HEK293 (cell line): ENCODE measurements at regions not wholly inside any gene's neighbourhood (a gene's known extent, or its start where the extent isn't known, plus 50 kb on each side); places are given as distances from the start of the nearest gene placed in this dataset.
A peak's percentile ranks its signal among the peaks of the same experiment; 100 is the strongest.

Experiments used
- CTCF ChIA-PET: fragments of 350-600 bp; formaldehyde crosslinking; extraction: SDS; loops from one replicate; lab custom pipeline; 2021; ENCODE audit warnings: antibody characterized with exemption; lab: Yijun Ruan, JAX
- POLR2A ChIA-PET: fragments of 300-600 bp; formaldehyde crosslinking; extraction: SDS; loops from one replicate; lab custom pipeline; 2020; ENCODE audit warnings: antibody characterized with exemption, inconsistent platforms; lab: Yijun Ruan, JAX
- H3K27ac ChIP-seq: fragments of 200-500 bp; sonication (Bioruptor generic); 2 replicates; pipeline ENCODE4 v1.5.1; 2014; ENCODE audit warnings: low read depth, low read length, control low read depth, inconsistent platforms; ENCODE audit errors: extremely low read depth
- H3K36me3 ChIP-seq, 2 experiments: fragments of 200-500 bp in 1 of 2; sonication (Bioruptor generic) in 1 of 2; 1 replicate in 1 of 2; 2 replicates in 1 of 2; pipeline ENCODE4 v1.5.1; 2014 to 2017; ENCODE audit warnings: inconsistent platforms in 2 of 2, low read length in 2 of 2; ENCODE audit not compliant: control insufficient read depth in 2 of 2, insufficient read depth in 1 of 2
- H3K4me1 ChIP-seq: fragments of 200-500 bp; sonication (Bioruptor generic); 2 replicates; pipeline ENCODE4 v1.5.1; 2014; ENCODE audit warnings: mild to moderate bottlenecking, low read length, inconsistent platforms; ENCODE audit not compliant: control insufficient read depth, insufficient read depth
- H3K4me3 ChIP-seq: 2 replicates; pipeline ENCODE4 v1.5.1; 2011; ENCODE audit warnings: low read depth, mild to moderate bottlenecking, control low read depth, low read length, moderate library complexity
- H3K9me3 ChIP-seq: fragments of 200-500 bp; sonication (Bioruptor generic); 2 replicates; pipeline ENCODE4 v1.5.1; 2014; ENCODE audit warnings: low read depth, low read length, inconsistent platforms; ENCODE audit not compliant: control insufficient read depth, insufficient read depth
- ATF2 ChIP-seq: fragments of 450-650 bp; formaldehyde crosslinking; IDR thresholded peaks from 2 replicates; pipeline ENCODE4 v1.5.1; 2016; ENCODE audit warnings: missing biosample characterization, missing genetic modification characterization, low read depth
- CTCF ChIP-seq: fragments of 450-650 bp; formaldehyde crosslinking; IDR thresholded peaks from 2 replicates; pipeline ENCODE4 v1.5.1; 2016; ENCODE audit warnings: missing biosample characterization, missing genetic modification characterization
- GLIS2 ChIP-seq: fragments of 450-650 bp; formaldehyde crosslinking; IDR thresholded peaks from 2 replicates; pipeline ENCODE4 v1.5.1; 2016; ENCODE audit warnings: missing biosample characterization, missing genetic modification characterization
- HOXC10 ChIP-seq: sonication (generic); formaldehyde crosslinking; IDR thresholded peaks from 2 replicates; pipeline ENCODE4 v1.8.1; 2023; ENCODE audit warnings: mild to moderate bottlenecking, missing genetic modification reagents
- INSM2 ChIP-seq: fragments of 450-650 bp; formaldehyde crosslinking; IDR thresholded peaks from 2 replicates; pipeline ENCODE4 v1.5.1; 2016; ENCODE audit warnings: missing biosample characterization, missing genetic modification characterization
- MYNN ChIP-seq: fragments of 450-650 bp; formaldehyde crosslinking; IDR thresholded peaks from 2 replicates; pipeline ENCODE4 v1.5.1; 2016; ENCODE audit warnings: missing biosample characterization, missing genetic modification characterization, borderline replicate concordance
- REST ChIP-seq: fragments of 450-650 bp; formaldehyde crosslinking; IDR thresholded peaks from 2 replicates; pipeline ENCODE4 v1.5.1; 2016; ENCODE audit warnings: missing biosample characterization, missing genetic modification characterization
- SCRT2 ChIP-seq: fragments of 450-650 bp; formaldehyde crosslinking; IDR thresholded peaks from 2 replicates; pipeline ENCODE4 v1.5.1; 2016; ENCODE audit warnings: missing biosample characterization, missing genetic modification characterization
- SP7 ChIP-seq: fragments of 450-650 bp; formaldehyde crosslinking; IDR thresholded peaks from 2 replicates; pipeline ENCODE4 v1.5.1; 2016; ENCODE audit warnings: missing biosample characterization, missing genetic modification characterization
- WT1 ChIP-seq: fragments of 450-650 bp; formaldehyde crosslinking; IDR thresholded peaks from 2 replicates; pipeline ENCODE4 v1.5.1; 2016; ENCODE audit warnings: missing biosample characterization, missing genetic modification characterization
- ZBTB20 ChIP-seq: fragments of 450-650 bp; formaldehyde crosslinking; IDR thresholded peaks from 2 replicates; pipeline ENCODE4 v1.5.1; 2016; ENCODE audit warnings: missing biosample characterization, missing genetic modification characterization
- ZBTB6 ChIP-seq: fragments of 450-650 bp; formaldehyde crosslinking; IDR thresholded peaks from 2 replicates; pipeline ENCODE4 v1.5.1; 2017; ENCODE audit warnings: missing biosample characterization, missing genetic modification characterization
- ZNF114 ChIP-seq: fragments of 450-650 bp; formaldehyde crosslinking; IDR thresholded peaks from 2 replicates; pipeline ENCODE4 v1.5.0; 2017; ENCODE audit warnings: missing biosample characterization, missing genetic modification characterization
- ZNF585B ChIP-seq: fragments of 450-650 bp; formaldehyde crosslinking; IDR thresholded peaks from 2 replicates; pipeline ENCODE4 v1.5.1; 2016; ENCODE audit warnings: missing biosample characterization, missing genetic modification characterization
- ZNF670 ChIP-seq: fragments of 450-650 bp; formaldehyde crosslinking; IDR thresholded peaks from 2 replicates; pipeline ENCODE4 v1.5.1; 2016; ENCODE audit warnings: missing biosample characterization, missing genetic modification characterization, low read depth
- ZNF677 ChIP-seq: fragments of 450-650 bp; IDR thresholded peaks from 2 replicates; pipeline ENCODE4 v1.5.0; 2018; ENCODE audit warnings: missing biosample characterization, mild to moderate bottlenecking, missing genetic modification characterization, moderate library complexity
- ZNF837 ChIP-seq: fragments of 450-650 bp; formaldehyde crosslinking; IDR thresholded peaks from 2 replicates; pipeline ENCODE4 v1.5.1; 2016; ENCODE audit warnings: missing biosample characterization, missing genetic modification characterization

GRCh38 chr10:60629332-60629731 lies 148.9 kb upstream of the CDK1 start:
- TF ChIP-seq ZBTB20 = no peak
- TF ChIP-seq CTCF (tag by site-specific recombination) = no peak
- no peak for TF ChIP-seq WT1 (tag by site-specific recombination)
- TF ChIP-seq ZNF837 (tag by site-specific recombination) = no peak
- no peak for TF ChIP-seq SP7
- no peak overlapping the region for H3K4me3 ChIP-seq
- no peaks in the 10 kb centered on the region for H3K9me3 ChIP-seq
- H3K4me1 ChIP-seq = no peaks in the 10 kb centered on the region
- no peaks in the 10 kb centered on the region for H3K36me3 ChIP-seq
- ChIA-PET CTCF (interaction anchor here (0.8 to 2.2 kb wide), 3 partner anchors 17 to 150 kb away, joined by 3 to 6 read pairs (median 5); no protein-coding TSS in a partner anchor), POLR2A (no interaction called here)
- H3K27ac ChIP-seq = no peak overlapping the region

GRCh38 chr10:60627778-60628748 lies 150.2 kb upstream of the CDK1 start:
- Histone ChIP-seq H3K4me3 (no peak overlapping the region), H3K9me3 (no peaks in the 10 kb centered on the region), H3K36me3 (no peaks in the 10 kb centered on the region), H3K27ac (no peak overlapping the region), H3K4me1 (no peaks in the 10 kb centered on the region)
- TF ChIP-seq ZNF114 (tag by site-specific recombination) = no peak
- no peak for TF ChIP-seq GLIS2
- no peak for TF ChIP-seq ZNF670
- TF ChIP-seq REST = peak; percentile 70; the same call in 1 of the 2 replicates
- TF ChIP-seq SCRT2 = no peak
- no peak for TF ChIP-seq ZNF837 (tag by site-specific recombination)
- TF ChIP-seq INSM2 (tag by site-specific recombination) = no peak
- TF ChIP-seq MYNN (tag by site-specific recombination) = no peak
- CTCF ChIA-PET = interaction anchor here (0.6 to 2.2 kb wide), 3 partner anchors 141 to 663 kb away, joined by 3 to 5 read pairs (median 3); no protein-coding TSS in a partner anchor
- POLR2A ChIA-PET = no interaction called here

- no peak overlapping the region for H3K27ac ChIP-seq
- POLR2A ChIA-PET = no interaction called here
These were observed 152.2 kb upstream of the CDK1 start for GRCh38 chr10:60626037-60626436.

More at GRCh38 chr10:60626037-60626436, 152.2 kb upstream of the CDK1 start:
- no peaks in the 10 kb centered on the region for H3K4me1 ChIP-seq
- H3K4me3 ChIP-seq = no peak overlapping the region
- H3K36me3 ChIP-seq = no peaks in the 10 kb centered on the region
- CTCF ChIA-PET = interaction anchor here (1.2 kb wide), 1 partner anchor 181 kb away, joined by 4 read pairs; no protein-coding TSS in a partner anchor
- no peak for TF ChIP-seq HOXC10 (CRISPR knock-in tag)
- TF ChIP-seq ATF2 = peak; percentile 85
- no peak for TF ChIP-seq ZNF585B (tag by site-specific recombination)
- TF ChIP-seq ZBTB6 (tag by site-specific recombination) = no peak
- TF ChIP-seq ZNF677 (tag by site-specific recombination) = no peak
- TF ChIP-seq, all 188 proteins: peak for 1
- H3K9me3 ChIP-seq = no peaks in the 10 kb centered on the region
